Astrocyte (in vitro differentiated cells and primary cell): ENCODE measurements at regions not wholly inside any gene's neighbourhood (a gene's known extent, or its start where the extent isn't known, plus 50 kb on each side); places are given as distances from the start of the nearest gene placed in this dataset.
A peak's percentile ranks its signal among the peaks of the same experiment; 100 is the strongest.

ENCODE experiments used
- DNase-seq: peaks from one replicate; pipeline ENCODE4 v3.0.0-alpha.2; 2010; ENCODE audit warnings: low read depth
- FAIRE-seq: peaks from 2 replicates; lab custom pipeline; 2011; peaks lifted over from hg19 to GRCh38; lab: Jason Lieb, UNC
- H2AFZ ChIP-seq: 2 replicates; pipeline ENCODE4 v1.6.0; 2012; ENCODE audit warnings: low read depth, low read length, inconsistent platforms
- H3K27ac ChIP-seq: 2 replicates; pipeline ENCODE4 v1.5.1; 2011; ENCODE audit warnings: low read depth, low read length, inconsistent platforms
- H3K27me3 ChIP-seq: 2 replicates; pipeline ENCODE4 v1.6.0; 2011; ENCODE audit warnings: low read length, inconsistent platforms; ENCODE audit not compliant: insufficient read depth
- H3K36me3 ChIP-seq: 2 replicates; pipeline ENCODE4 v1.5.1; 2011; ENCODE audit warnings: low read length, inconsistent platforms; ENCODE audit not compliant: insufficient read depth
- H3K4me1 ChIP-seq: 2 replicates; pipeline ENCODE4 v1.5.1; 2011; ENCODE audit warnings: low read length, inconsistent platforms; ENCODE audit not compliant: insufficient read depth
- H3K4me2 ChIP-seq: 2 replicates; pipeline ENCODE4 v1.6.0; 2012; ENCODE audit warnings: low read length, inconsistent platforms
- H3K4me3 ChIP-seq: 2 replicates; pipeline ENCODE4 v1.5.1; 2011; ENCODE audit warnings: low read depth, mild to moderate bottlenecking, low read length, inconsistent platforms; ENCODE audit not compliant: insufficient read depth
- H3K79me2 ChIP-seq: 2 replicates; pipeline ENCODE4 v1.6.0; 2012; ENCODE audit warnings: mild to moderate bottlenecking, low read length, inconsistent platforms; ENCODE audit not compliant: insufficient read depth
- H3K9ac ChIP-seq: 2 replicates; pipeline ENCODE4 v1.6.0; 2012; ENCODE audit warnings: mild to moderate bottlenecking, low read length, inconsistent platforms
- H3K9me3 ChIP-seq: 2 replicates; pipeline ENCODE4 v1.5.1; 2012; ENCODE audit warnings: low read depth, mild to moderate bottlenecking, low read length, inconsistent platforms; ENCODE audit not compliant: insufficient read depth
- H4K20me1 ChIP-seq: 2 replicates; pipeline ENCODE4 v1.6.0; 2012; ENCODE audit warnings: low read length, inconsistent platforms; ENCODE audit not compliant: insufficient read depth
- H3K27ac Mint-ChIP-seq: one replicate; pipeline ENCODE4 v1.8.0; 2021; ENCODE audit warnings: mild to moderate bottlenecking, mixed read lengths; ENCODE audit not compliant: unreplicated experiment
- H3K27me3 Mint-ChIP-seq: one replicate; pipeline ENCODE4 v1.8.0; 2021; ENCODE audit warnings: low read depth, mixed read lengths; ENCODE audit not compliant: unreplicated experiment
- H3K36me3 Mint-ChIP-seq: one replicate; pipeline ENCODE4 v1.8.0; 2021; ENCODE audit warnings: low read depth, mixed read lengths; ENCODE audit not compliant: unreplicated experiment
- H3K4me1 Mint-ChIP-seq: one replicate; pipeline ENCODE4 v1.8.0; 2021; ENCODE audit warnings: low read depth, mixed read lengths; ENCODE audit not compliant: unreplicated experiment
- H3K4me3 Mint-ChIP-seq: one replicate; pipeline ENCODE4 v1.8.0; 2021; ENCODE audit warnings: mild to moderate bottlenecking, moderate library complexity, mixed read lengths; ENCODE audit not compliant: unreplicated experiment
- H3K9me3 Mint-ChIP-seq: one replicate; pipeline ENCODE4 v1.8.0; 2021; ENCODE audit warnings: mild to moderate bottlenecking, mixed read lengths; ENCODE audit not compliant: unreplicated experiment
- EZH2 ChIP-seq: IDR thresholded peaks from 2 replicates; pipeline ENCODE4 v1.6.1; 2012; ENCODE audit warnings: mild to moderate bottlenecking, low read length, inconsistent platforms; ENCODE audit not compliant: insufficient read depth
- TF ChIP-seq, protein P1 (sequence below): IDR thresholded peaks from 2 replicates; pipeline ENCODE4 v1.5.1; 2011; ENCODE audit warnings: low read depth, mild to moderate bottlenecking, inconsistent platforms, low read length, moderate library complexity; ENCODE audit not compliant: insufficient read depth

DNA sequence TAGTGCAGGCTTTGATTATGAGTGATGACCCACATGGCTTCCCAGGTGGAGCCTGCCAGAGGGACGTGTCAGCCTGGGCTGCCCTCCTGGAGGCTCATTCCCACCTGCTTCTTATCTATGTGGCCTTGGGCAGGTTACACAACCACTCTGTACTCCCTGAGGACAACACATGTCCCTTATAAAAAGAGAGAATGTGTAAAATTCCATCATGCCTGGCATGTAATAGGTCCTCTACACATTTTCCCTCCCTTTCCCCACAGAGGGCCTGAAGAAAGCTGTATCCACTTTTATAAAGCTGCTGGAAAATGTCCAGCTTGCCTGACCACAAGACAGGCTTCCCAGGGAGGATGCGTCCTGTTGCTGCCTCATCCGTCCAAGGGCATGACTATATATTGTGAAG is 55.0 kb upstream of the VSTM5 start:
- Mint-ChIP-seq H3K27me3 (no peaks in the 10 kb centered on the region), H3K9me3 (peaks cover 2% of the 10 kb centered on the region), H3K36me3 (no peaks in the 10 kb centered on the region), H3K4me1 (peaks cover 28% of the 10 kb centered on the region), H3K27ac (no peak overlapping the region), H3K4me3 (no peak overlapping the region)
- DNase-seq (peak; percentile 64), FAIRE-seq (no peak)
- Histone ChIP-seq H3K27ac (no peak overlapping the region), H3K9me3 (no peaks in the 10 kb centered on the region), H3K9ac (no peak overlapping the region), H3K79me2 (no peaks in the 10 kb centered on the region), H3K4me3 (no peak overlapping the region), H3K27me3 (no peaks in the 10 kb centered on the region), H3K4me2 (no peak overlapping the region), H3K4me1 (peaks cover 21% of the 10 kb centered on the region), H3K36me3 (no peaks in the 10 kb centered on the region), H4K20me1 (no peaks in the 10 kb centered on the region), H2AFZ (no peak overlapping the region)
- no peak for TF ChIP-seq EZH2
- TF ChIP-seq, protein P1, sequence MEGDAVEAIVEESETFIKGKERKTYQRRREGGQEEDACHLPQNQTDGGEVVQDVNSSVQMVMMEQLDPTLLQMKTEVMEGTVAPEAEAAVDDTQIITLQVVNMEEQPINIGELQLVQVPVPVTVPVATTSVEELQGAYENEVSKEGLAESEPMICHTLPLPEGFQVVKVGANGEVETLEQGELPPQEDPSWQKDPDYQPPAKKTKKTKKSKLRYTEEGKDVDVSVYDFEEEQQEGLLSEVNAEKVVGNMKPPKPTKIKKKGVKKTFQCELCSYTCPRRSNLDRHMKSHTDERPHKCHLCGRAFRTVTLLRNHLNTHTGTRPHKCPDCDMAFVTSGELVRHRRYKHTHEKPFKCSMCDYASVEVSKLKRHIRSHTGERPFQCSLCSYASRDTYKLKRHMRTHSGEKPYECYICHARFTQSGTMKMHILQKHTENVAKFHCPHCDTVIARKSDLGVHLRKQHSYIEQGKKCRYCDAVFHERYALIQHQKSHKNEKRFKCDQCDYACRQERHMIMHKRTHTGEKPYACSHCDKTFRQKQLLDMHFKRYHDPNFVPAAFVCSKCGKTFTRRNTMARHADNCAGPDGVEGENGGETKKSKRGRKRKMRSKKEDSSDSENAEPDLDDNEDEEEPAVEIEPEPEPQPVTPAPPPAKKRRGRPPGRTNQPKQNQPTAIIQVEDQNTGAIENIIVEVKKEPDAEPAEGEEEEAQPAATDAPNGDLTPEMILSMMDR = no peak

DNA sequence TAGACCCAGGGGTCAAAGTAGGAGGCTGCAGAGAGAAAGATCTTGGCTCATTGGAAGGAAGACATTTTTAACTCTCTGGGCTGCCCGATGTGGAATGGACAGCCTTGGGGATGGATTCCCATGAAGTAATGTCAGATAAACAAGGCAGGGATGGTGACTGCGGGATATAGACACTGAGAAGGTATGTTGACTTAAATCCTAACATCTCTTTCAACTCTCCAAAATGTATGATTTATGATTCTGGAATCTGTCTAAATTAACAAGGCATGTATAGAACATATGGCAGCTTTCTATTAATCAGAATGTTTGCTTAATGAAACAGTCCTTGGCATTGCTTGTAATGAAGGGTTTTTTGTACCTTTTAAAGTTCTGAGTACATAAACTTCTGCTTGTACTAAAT is 56.1 kb upstream of the VSTM5 start:
- no peaks in the 10 kb centered on the region for H3K9me3 ChIP-seq
- H3K4me3 ChIP-seq = no peak overlapping the region
- no peak overlapping the region for H3K27ac Mint-ChIP-seq
- TF ChIP-seq, protein P1 = no peak
- no peak for TF ChIP-seq EZH2
- no peaks in the 10 kb centered on the region for H3K79me2 ChIP-seq
- H3K4me3 Mint-ChIP-seq = no peak overlapping the region
- H2AFZ ChIP-seq = no peak overlapping the region
- no peaks in the 10 kb centered on the region for H3K27me3 Mint-ChIP-seq
- H3K4me1 Mint-ChIP-seq = peaks cover 28% of the 10 kb centered on the region
- no peaks in the 10 kb centered on the region for H3K36me3 Mint-ChIP-seq
- no peak overlapping the region for H3K9ac ChIP-seq
- H3K4me2 ChIP-seq = peak overlapping the region; percentile 12
- DNase-seq (peak; percentile 21), FAIRE-seq (no peak)
- peaks cover 21% of the 10 kb centered on the region for H3K4me1 ChIP-seq
- no peaks in the 10 kb centered on the region for H3K9me3 Mint-ChIP-seq
- H3K36me3 ChIP-seq = no peaks in the 10 kb centered on the region
- no peaks in the 10 kb centered on the region for H3K27me3 ChIP-seq
- no peaks in the 10 kb centered on the region for H4K20me1 ChIP-seq
- no peak overlapping the region for H3K27ac ChIP-seq

DNA sequence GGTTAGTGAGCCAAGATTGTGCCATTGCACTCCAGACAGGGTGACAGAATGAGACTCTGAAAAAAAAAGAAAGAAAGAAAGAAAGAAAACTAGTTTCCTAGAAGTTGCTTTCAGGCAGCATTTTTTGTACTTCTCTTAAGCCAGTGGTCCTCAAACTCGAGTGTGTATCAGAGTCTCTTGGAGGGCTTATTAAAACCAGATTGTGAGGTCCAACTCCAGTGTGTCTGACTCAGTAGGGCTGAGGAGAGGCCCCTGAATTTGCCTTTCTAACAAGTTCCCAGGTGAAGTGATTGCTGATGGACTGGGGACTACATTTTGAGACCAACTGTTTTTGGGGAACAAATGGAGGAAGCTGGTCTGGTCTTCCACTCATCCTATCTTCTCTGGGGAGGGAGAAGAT is 57.5 kb upstream of the VSTM5 start:
- FAIRE-seq = no peak
- H3K4me1 Mint-ChIP-seq = peaks cover 28% of the 10 kb centered on the region
- no peak overlapping the region for H2AFZ ChIP-seq

More for the DNA sequence above, 57.5 kb upstream of the VSTM5 start:
- no peaks in the 10 kb centered on the region for H3K9me3 ChIP-seq
- no peak for DNase-seq
- no peaks in the 10 kb centered on the region for H3K36me3 ChIP-seq
- no peaks in the 10 kb centered on the region for H3K36me3 Mint-ChIP-seq
- no peak overlapping the region for H3K4me2 ChIP-seq
- no peak overlapping the region for H3K4me3 Mint-ChIP-seq
- H3K9ac ChIP-seq = no peak overlapping the region
- no peaks in the 10 kb centered on the region for H3K79me2 ChIP-seq
- H3K27me3 Mint-ChIP-seq = no peaks in the 10 kb centered on the region
- TF ChIP-seq, protein P1 = no peak
- no peak for TF ChIP-seq EZH2
- H4K20me1 ChIP-seq = no peaks in the 10 kb centered on the region
- H3K27ac Mint-ChIP-seq = peak overlapping the region; percentile 94
- H3K27me3 ChIP-seq = no peaks in the 10 kb centered on the region
- peak overlapping the region; percentile 51 for H3K27ac ChIP-seq
- peaks cover 21% of the 10 kb centered on the region for H3K4me1 ChIP-seq
- no peak overlapping the region for H3K4me3 ChIP-seq
- no peaks in the 10 kb centered on the region for H3K9me3 Mint-ChIP-seq
